NOMO-1 (cell line): ENCODE measurements at regions not wholly inside any gene's neighbourhood (a gene's known extent, or its start where the extent isn't known, plus 50 kb on each side); places are given as distances from the start of the nearest gene placed in this dataset.

ENCODE experiments used
- DNase-seq, 2 experiments: peaks; one replicate each; lab custom pipeline; 2025; ENCODE audit not compliant: unreplicated experiment in 2 of 2; lab: John Stamatoyannopoulos, UW

GRCh38 chr2:41913921-41914609 lies 133.8 kb upstream of the PKDCC start:
- DNase-seq = no peak

- DNase-seq = no peak
Measured at GRCh38 chr2:41914936-41915335, 132.9 kb upstream of the PKDCC start.

- DNase-seq = no peak
Measured at GRCh38 chr2:41916177-41916576, 131.6 kb upstream of the PKDCC start.

- no peak for DNase-seq
Measured at GRCh38 chr2:41917587-41917986, 130.2 kb upstream of the PKDCC start.

- no peak for DNase-seq
Measured at GRCh38 chr2:41919135-41919534, 128.7 kb upstream of the PKDCC start.

DNA sequence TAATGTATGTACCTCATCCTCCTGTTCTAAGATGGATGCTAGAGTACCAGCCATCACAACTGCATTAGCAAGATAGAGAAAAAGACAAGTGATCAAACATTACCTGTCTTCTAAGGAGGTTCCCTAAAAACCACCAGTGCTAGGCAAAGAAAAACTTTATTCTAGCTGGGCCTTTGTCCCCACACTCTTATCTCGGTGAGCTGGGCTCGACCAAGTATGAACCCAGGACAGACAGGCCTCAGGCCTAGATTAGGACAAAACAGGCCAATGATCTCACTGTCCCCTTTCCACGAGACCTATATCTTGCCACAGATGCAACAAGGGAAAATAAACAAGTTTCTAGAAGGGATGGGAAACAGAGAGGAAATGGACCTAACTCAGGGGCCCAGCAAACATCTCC lies 127.6 kb upstream of the PKDCC start:
- no peak for DNase-seq

- no peak for DNase-seq
Measured at GRCh38 chr2:41920812-41921211, 127.0 kb upstream of the PKDCC start.

- DNase-seq = no peak
Measured at GRCh38 chr2:41922177-41922576, 125.6 kb upstream of the PKDCC start.

GRCh38 chr2:41923156-41923786 lies 124.5 kb upstream of the PKDCC start:
- DNase-seq = no peak

- no peak for DNase-seq
Measured at GRCh38 chr2:41924024-41924423, 123.8 kb upstream of the PKDCC start.

- no peak for DNase-seq
Measured at GRCh38 chr2:41924709-41925408, 123.0 kb upstream of the PKDCC start.

DNA sequence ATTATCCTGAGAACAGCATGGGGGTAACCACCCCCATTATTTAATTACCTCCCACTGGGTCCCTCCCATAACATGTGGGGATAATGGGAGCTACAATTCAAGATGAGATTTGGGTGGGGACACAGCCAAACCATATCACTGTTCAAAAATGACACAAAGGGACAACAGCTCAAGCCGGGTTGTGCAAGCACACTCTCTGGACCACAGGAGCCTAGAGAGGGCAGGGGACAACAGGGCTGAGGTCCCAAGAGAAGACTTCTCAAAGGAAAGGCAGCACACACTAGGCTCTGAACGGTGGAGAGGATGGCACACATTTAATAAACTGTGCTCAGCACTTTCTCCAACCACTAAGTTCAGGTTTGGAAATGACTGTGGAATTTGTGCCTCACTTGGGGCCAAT lies 122.1 kb upstream of the PKDCC start:
- DNase-seq = no peak

- no peak for DNase-seq
Measured at GRCh38 chr2:41926614-41927580, 120.9 kb upstream of the PKDCC start.

DNA sequence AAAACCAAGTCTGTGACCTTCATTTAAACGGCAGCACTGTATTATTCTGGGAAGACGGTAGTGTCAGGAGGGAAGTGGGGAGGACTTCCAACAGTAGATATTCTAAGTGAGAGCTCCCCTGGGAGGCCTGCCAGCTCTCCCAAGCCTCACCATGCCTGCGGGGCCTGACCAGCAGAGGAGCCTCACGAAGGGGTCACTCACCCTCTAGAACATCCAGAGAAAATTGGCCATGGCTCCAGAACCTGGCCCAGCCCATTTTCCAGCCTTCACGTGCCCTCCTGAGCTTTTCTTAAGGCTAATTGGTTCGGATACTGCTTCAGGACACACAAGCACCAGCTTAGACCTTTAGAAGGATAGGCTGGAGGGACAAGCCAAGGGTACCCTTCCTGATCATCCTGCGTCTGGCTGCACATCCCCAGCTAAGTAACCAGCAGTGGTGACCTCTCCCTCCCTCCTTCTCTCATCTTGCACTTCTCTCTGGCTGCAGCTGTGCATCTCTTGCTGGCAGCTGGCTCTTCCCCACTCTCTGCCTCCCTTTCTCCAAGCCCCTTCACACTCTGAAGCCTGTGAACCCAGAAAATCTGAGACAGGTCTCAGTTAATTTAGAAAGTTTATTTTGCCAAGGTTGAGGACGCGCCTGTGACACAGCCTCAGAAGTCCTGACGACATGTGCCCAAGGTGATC lies 120.1 kb upstream of the PKDCC start:
- no peak for DNase-seq

- DNase-seq = no peak
Measured at GRCh38 chr2:41928526-41928925, 119.3 kb upstream of the PKDCC start.

GRCh38 chr2:41930807-41931566 lies 116.8 kb upstream of the PKDCC start:
- DNase-seq = no peak

DNA sequence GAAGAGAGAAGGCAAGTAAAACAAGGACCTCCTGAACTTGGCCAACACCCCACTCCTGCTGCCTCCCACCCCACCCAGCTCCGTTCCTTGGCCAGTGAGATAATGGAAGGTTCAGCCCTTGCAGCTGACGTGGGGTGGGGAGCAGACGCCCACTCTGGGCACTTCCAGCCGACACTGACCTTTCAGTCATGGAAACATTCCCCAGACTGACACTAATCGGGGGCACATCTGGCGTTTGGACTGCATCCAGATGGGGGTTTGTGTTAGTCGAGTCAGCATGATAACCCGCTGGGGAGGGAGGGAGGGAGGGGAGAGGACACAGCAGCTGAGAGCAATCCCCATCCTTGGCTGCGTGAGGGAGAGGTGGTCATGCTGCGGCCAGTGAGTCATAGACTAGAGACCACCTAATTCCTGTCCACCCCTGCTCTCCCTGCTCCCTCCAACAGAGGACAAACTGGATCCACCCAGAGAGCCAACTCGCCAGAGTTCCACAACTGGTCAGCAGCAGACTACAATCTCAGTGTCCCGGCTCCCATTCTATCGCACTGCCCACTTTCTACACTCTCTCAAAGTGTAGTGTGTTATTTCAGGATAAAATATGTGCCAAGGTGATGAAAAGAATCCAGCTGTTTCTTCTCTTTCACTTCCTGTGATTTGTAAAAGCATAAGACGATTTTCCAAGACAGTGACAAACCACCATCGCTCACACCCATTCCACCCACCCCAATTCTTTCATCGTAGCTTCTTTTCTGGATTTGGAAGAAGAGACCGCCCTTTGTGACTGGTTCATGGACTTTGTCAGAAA lies 115.4 kb upstream of the PKDCC start:
- DNase-seq = no peak

- no peak for DNase-seq
Measured at GRCh38 chr2:41933046-41933420, 114.8 kb upstream of the PKDCC start.
